Left renal pelvis (tissue), 4 donors: ENCODE measurements at regions not wholly inside any gene's neighbourhood (a gene's known extent, or its start where the extent isn't known, plus 50 kb on each side); places are given as distances from the start of the nearest gene placed in this dataset.

ENCODE experiments used
- DNase-seq, 4 donors: peaks; one replicate each; pipeline ENCODE4 v3.0.0-alpha.2; 2013; ENCODE audit warnings: low read depth in 4 of 4, low spot score in 3 of 4

- no peak for DNase-seq
These were observed 83.9 kb upstream of the MSX1 start for GRCh38 chr4:4775493-4776004.

GRCh38 chr4:4772534-4772933 lies 86.9 kb upstream of the MSX1 start:
- DNase-seq, result no peak

GRCh38 chr4:4771160-4771559 lies 88.3 kb upstream of the MSX1 start:
- DNase-seq, result no peak

- no peak for DNase-seq
These were observed 88.9 kb upstream of the MSX1 start for GRCh38 chr4:4770610-4771009.

GRCh38 chr4:4766564-4766963 lies 92.9 kb upstream of the MSX1 start:
- no peak for DNase-seq

GRCh38 chr4:4765811-4766210 lies 93.7 kb upstream of the MSX1 start:
- no peak for DNase-seq

GRCh38 chr4:4764558-4764905 lies 94.9 kb upstream of the MSX1 start:
- no peak for DNase-seq

GRCh38 chr4:4763822-4764557 lies 95.5 kb upstream of the MSX1 start:
- no peak for DNase-seq

- peak; percentile 44 to 60 (median 51) for DNase-seq
These were observed 96.3 kb upstream of the MSX1 start for GRCh38 chr4:4762909-4763821.

GRCh38 chr4:4762300-4762699 lies 97.2 kb upstream of the MSX1 start:
- no peak for DNase-seq

- DNase-seq, result no peak
These were observed 98.1 kb upstream of the MSX1 start for GRCh38 chr4:4761128-4761982.

GRCh38 chr4:4759883-4760282 lies 99.6 kb upstream of the MSX1 start:
- DNase-seq, result no peak

GRCh38 chr4:4759232-4759631 lies 100.2 kb upstream of the MSX1 start:
- DNase-seq, result no peak

- DNase-seq, result no peak
These were observed 100.8 kb upstream of the MSX1 start for GRCh38 chr4:4758681-4759080.

- no peak for DNase-seq
These were observed 104.2 kb upstream of the MSX1 start for GRCh38 chr4:4755306-4755705.

- DNase-seq, result no peak
These were observed 104.8 kb upstream of the MSX1 start for GRCh38 chr4:4754641-4755040.

- no peak for DNase-seq
These were observed 105.8 kb upstream of the MSX1 start for GRCh38 chr4:4753643-4754042.

- DNase-seq, result no peak
These were observed 106.7 kb upstream of the MSX1 start for GRCh38 chr4:4752576-4753401.

GRCh38 chr4:4752025-4752424 lies 107.4 kb upstream of the MSX1 start:
- DNase-seq, result no peak

- DNase-seq, result no peak
These were observed 109.3 kb upstream of the MSX1 start for GRCh38 chr4:4750187-4750586.
